WTC11 (cell line): ENCODE measurements at regions not wholly inside any gene's neighbourhood (a gene's known extent, or its start where the extent isn't known, plus 50 kb on each side); places are given as distances from the start of the nearest gene placed in this dataset.

Experiments used
- CREM ChIP-seq: sonication (generic); formaldehyde crosslinking; IDR thresholded peaks from 2 replicates; pipeline ENCODE4 v1.8.1; 2022; ENCODE audit warnings: mild to moderate bottlenecking, missing genetic modification reagents, moderate library complexity
- CTCF ChIP-seq: fragments of 200-600 bp; IDR thresholded peaks from 2 replicates; pipeline ENCODE4 v1.8.0; 2022; ENCODE audit warnings: antibody characterized with exemption
- GRHL2 ChIP-seq: fragments of 250-450 bp; sonication (Bioruptor Pico); IDR thresholded peaks from 2 replicates; pipeline ENCODE4 v1.8.0; 2022; ENCODE audit warnings: mild to moderate bottlenecking, moderate library complexity; ENCODE audit not compliant: insufficient replicate concordance, severe bottlenecking
- NR3C1 ChIP-seq: sonication (generic); formaldehyde crosslinking; conservative IDR thresholded peaks from 2 replicates; pipeline ENCODE4 v1.8.1; 2023; ENCODE audit warnings: low read depth, mild to moderate bottlenecking, missing genetic modification reagents
- SMAD4 ChIP-seq: sonication (generic); formaldehyde crosslinking; IDR thresholded peaks from 2 replicates; pipeline ENCODE4 v1.8.0; 2022; ENCODE audit warnings: mild to moderate bottlenecking, missing genetic modification reagents
- ZNF512 ChIP-seq: sonication (generic); formaldehyde crosslinking; IDR thresholded peaks from 2 replicates; pipeline ENCODE4 v1.8.1; 2022; ENCODE audit warnings: missing genetic modification reagents, borderline replicate concordance

DNA sequence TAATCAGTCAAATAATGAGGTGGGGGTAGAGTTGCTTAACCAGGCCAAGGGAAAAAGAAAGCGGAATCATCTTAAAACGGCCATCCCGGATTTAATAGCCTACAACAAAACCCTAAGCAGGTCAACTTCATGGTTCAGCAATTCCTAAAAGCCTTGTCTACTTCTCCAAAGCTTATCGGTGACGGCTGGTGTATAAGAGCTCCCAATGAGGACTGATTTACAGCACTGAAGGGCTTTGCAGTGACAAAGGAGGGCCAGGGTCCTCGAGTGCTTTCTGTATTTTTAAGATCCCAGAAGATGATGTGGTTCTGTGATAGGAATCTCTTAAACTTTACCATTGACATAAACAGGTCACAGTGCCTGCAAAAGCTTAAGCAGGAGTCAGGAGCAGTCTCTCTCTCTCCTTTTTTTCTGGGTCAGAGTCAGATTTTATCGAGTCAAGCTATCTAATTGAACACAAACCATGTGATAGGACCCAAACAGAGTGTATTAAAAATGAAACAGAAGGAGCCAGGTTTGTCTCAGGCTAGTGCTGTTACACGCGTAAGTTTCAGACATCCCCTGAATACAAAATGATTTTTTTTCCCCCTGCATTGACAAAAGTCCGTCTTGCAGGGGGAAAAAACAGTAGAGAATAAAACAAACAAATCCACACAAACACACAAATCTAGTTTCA, 663.6 kb upstream of the ZNF608 start:
- TF ChIP-seq ZNF512 (CRISPR knock-in tag) (no peak), NR3C1 (CRISPR knock-in tag) (no peak), SMAD4 (CRISPR knock-in tag) (no peak), CREM (no peak), CTCF (no peak), GRHL2 (CRISPR knock-in tag) (no peak)
